IPS-NIHi7 (cell line): ENCODE measurements at regions not wholly inside any gene's neighbourhood (a gene's known extent, or its start where the extent isn't known, plus 50 kb on each side); places are given as distances from the start of the nearest gene placed in this dataset.

Source experiments
- DNase-seq: peaks from one replicate; pipeline ENCODE4 v3.0.0; 2012; ENCODE audit warnings: mixed read lengths; ENCODE audit errors: extremely low spot score

DNA sequence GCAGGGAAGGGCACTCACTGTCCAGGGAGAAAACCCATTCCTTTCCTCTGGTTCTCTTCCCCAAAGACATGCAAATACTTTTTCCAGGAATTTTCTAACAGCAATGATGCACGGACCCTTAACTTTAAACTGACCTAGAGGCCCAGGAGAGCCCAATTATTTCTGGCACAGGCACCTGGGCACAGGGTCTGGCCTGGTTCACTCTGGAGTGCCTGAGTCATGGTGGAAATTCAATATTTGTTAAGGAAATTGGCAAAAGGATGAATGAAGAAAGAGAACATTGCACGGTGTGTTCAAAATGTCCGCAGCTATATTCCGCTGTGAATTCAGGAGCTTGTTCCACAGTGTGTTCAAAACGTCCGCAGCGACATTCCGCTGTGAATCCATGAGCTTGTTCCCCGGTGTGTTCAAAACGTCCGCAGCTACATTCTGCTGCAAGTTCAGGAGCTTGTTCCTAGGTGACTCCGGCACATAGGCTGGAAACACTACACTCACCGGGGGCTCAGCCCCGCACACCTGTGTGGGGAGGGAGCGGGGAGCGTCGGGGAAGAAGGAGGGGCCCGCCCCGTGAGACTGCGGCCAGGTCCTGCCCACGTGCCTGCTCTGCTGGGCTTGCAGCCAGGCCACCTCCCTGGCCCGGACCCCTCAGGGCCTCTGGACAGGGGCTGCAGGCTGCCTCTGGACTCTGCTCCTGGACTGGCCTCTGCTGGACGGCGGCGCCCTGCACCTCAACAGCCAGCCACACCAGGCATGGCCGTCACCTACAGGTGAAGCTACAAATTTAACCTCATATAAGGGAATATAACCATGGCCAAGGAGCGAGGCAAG, 72.0 kb upstream of the FAM20C start:
- DNase-seq = no peak

DNA sequence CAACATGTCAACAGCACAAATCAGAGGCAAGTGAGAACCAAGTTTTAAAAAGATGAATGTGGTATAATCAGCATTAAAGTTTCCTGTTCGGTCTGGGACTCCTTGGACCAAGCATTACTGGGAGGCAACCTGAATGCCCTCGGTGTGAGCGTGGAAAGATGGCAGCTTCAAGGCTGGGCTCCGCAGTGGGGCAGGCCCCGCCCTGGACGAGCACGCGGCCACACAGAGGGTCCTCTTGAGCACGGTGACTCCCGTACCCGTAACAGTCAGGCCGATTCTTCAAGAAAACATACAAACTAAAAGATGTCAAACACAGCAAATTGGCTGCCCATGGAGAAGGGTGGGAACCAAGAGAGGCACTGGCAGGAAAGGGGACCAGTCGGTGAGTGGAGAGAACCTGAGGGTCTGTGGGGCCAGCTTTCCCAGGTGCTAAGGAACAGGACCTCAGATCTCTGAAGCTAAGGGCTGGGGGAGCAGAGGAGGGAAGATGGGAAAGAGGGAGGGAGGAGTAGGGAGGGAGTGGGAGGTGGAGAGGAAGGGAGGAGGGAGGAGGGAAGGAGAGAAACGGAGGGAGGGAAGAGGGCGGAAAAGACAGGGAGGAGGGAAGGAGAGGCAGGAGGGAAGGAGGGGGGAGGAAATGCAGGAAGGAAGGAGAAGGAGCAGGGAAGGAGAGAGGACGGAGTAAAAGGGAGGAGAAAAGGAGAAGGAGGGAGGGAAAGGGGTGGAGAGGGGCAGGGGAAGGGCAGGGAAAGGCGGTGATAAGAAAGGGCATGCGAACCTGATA, 71.2 kb upstream of the FAM20C start:
- DNase-seq = no peak

DNA sequence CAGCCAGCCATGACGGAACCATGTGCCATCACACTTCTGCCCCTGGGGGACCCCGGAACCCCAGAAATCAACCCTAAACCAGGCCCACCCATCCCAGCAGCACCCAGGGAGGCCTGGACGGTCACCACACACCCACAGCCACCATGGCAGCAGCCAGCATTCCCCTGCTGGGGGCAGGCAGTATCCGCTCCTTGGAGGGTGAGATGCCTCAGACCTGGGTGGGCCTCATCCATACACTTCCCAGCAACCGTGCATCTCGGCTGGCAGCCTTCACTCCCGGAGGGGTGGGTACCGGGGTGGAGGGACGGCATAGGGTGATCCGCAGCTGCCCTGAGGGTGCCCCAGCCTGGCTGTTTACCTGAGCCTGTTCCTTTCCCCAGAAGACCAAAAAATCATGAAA, 69.1 kb upstream of the FAM20C start:
- DNase-seq = no peak

DNA sequence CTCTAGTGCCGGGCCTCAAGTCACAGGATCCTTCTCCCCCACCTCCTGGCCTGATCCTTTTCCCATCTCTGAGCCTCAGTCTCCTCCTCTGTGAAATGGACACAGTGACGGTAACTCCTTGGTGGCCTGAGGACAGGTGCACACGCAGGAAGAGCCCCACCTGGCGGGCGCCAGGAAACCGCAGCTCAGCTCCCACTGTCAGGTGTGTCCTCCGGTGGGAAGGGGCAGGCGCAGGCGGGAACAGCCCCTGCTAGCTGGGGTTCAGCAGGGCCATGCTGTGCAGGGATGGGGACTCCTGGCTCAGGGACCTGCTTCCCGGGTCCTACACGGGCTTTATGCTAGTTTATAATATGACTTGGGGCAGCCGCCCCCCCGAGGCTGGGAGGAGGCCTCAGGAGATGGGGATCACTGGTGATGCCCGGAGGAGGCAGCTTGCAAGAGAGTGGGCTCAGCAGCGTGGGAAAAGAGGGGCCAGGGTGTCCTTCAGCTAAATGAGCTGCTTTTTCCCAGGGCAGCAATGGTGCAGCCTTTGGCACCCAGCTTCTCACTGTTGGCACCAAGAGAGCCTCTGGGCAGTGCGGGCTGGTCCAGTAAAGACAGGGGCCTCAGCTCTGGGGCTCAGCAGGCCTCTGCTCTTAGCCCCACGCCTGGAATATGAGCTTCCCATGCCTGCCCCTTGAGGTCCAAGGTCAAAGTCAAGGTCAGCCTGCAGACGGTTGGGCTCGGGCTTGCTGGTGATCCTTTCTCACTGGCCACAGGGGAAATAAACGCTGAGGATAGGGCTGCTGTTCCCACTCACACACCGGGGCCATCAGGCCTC, 68.0 kb upstream of the FAM20C start:
- no peak for DNase-seq

DNA sequence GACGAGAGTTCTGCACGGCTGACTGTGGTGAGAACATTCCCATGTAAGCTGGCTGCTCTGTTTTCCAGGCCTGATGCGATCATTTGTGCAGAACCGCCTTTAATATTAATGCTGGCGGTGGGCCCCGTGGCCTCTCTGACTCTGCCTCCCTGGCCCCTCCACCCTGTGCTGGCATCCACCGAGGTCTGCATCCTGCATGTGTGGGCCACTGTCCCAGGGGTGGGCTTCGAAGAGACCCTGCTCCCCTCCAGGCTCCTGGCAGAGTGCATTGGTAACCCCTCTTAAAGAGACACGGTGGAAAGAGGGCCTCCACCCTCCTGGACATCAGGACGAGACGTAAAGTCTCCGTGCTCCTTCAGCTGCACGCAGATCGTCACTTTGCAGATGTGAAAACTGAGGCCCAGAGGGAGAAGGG, 67.3 kb upstream of the FAM20C start:
- DNase-seq = no peak

- DNase-seq = no peak
Measured at GRCh38 chr7:125661-126060, 66.7 kb upstream of the FAM20C start.

- no peak for DNase-seq
Measured at GRCh38 chr7:126368-126767, 66.0 kb upstream of the FAM20C start.

DNA sequence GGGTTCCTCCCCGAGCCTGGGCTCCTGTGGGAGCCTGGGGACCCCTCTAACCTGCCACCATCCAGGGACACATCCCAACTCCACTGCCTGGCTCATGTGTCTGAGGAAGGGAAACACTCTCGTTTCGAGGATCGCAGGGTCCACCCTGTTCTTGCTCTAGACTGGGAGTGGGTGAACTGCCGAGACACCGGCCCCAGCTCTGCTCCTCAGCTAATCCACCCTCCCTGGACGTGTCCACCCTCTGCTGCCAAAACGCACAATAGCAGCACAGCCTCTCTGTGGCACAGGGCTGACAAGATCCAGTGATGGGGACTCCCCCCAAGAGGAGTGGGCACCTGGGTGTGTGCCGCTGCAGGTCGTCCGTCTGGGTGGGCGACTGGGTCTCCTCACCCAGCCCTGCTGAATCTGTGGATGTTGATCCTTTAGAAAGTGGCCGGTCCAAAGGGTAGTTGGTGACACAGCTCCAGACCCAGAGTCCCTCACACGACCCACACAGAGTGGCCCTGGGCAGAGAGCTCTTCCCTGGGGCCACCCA, 65.2 kb upstream of the FAM20C start:
- no peak for DNase-seq

DNA sequence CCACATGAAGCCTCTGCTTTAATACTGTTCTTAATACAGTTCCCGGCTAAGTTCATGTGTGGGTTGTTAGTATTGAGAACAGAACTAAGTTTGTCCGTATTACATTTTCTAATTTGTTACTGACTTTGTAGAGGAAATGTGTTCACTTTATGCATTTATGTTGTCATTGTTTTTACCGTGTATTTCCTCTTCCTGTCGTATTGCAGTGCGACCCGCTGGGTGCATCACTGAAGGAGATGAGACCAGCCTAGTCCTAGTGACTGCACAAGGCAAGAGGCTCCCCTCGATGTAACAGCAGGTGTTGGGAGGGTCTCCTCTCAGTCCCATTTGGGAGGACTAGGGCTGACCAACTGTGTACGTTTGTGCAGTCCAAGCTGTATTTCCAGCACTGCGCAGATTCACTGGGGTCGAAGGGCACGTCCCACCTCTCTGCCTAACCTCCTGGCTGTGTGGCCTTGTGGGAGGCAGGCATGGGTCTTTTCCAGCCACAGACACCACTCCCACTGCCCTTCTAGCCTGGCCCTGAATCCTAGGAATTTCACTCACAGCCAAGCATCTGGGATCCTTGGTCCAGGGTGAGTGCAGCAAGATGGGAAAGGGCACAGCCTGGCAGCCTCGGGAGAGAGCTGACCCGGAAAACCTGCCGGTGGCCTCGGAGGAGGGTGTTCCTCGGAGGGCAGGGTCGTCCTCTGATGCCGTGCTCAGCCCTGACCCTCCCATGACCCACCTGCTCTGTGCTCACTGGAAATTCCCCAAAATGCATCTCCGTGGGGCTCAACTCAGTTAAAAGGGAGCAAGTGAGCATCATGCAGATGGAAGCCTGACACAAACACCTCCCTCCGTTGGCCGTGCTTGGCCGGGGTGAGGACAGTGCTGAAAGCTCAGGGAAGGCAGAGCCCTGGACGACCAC, 63.9 kb upstream of the FAM20C start:
- DNase-seq = no peak

DNA sequence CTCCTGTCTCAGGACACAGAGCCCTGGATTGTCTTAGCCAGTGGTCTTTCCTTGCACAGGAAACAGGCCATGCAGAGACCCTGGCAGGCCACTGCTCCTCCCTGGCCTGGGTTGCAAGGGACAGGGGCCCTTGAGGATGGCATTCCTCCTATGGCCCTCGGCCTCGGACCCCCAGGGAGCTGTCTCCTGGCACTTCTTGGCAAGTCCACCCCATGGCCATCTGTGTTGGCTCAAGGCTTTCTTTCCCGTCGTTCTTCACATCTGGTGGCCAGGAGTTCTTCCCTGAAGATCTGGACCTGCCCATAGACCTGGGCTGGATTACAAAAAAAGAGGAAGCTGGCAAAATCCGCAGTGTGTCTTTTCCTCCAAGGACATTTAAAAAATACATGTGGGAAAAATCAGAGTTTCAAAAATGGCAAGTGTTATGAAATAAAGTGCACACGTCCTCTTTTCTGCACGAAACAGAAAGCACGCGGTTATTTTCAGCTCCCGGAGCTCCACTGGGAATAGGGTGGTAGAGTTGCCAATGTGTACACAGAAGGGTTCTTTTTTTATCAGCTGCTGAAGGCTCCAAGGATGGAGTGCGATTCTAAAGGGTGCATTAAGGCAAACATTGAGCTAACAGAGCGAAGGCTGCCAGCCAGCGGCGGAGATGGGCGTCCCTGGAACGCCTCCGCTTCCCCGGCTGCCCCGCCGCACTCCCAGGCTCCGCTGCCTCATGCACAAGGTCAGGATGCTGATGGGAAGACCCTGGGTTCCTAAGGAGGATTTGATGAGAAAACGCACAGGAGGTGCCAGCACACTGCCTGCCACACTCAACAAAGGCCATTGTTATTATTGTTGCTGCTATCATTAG, 62.8 kb upstream of the FAM20C start:
- DNase-seq = no peak

DNA sequence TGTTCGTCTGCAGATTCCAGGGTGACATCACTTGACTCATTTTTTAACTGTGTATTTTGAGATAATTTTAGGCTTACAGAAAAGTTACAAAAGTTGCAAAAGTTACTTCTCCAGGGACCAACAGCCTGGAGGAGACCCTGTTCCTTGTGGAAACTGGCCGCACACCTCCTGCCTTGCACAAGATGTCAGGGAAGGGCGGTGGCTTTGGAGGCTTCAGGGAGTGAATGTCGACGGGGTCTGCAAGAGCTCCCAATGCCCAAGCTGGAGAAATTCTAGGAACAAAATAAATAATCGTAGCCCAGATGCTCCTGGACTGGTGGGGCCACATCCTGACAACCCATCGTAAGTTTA, 62.2 kb upstream of the FAM20C start:
- DNase-seq = no peak

DNA sequence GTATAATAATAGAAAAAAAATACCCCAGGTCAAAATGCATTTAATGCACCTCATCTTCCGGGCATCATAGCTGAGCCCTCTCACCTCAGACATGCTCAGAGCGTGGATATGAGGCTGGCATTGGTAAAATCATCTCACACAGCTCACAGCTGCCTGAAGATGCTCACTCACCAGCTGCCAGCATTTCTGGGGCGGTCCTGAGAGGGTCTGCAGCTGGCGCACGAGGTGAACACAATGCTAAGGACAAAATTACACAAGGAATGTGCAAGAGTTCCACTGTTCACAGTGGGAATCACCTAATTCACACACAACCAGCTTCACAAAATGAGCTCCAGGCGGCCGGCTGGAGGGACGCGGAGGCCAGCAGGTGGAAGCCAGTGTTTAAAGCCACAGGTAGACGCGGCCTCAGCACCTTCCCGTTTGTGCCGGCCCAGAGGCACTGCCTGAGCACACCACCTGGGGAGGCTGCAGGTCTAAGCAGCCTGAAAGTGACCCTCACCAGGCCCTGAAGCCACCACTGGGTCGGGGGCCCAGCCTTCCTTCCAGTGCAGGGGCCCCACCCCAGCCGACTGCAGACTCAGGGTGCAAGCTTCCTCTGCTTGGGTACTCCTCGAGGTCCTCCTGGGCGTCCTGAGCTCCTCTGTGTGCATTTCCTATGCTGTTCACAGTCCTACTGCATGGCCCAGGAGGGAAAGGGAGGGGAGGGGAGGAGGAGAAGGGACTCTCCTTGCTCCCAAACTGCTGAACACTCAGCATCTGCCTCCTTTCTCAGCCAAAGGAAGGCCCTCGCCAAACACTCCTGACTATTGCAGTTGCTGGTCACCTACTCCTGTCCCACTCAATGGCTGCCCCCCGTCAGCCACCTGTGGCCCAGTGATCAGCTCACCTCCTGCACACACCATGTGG, 61.2 kb upstream of the FAM20C start:
- no peak for DNase-seq

DNA sequence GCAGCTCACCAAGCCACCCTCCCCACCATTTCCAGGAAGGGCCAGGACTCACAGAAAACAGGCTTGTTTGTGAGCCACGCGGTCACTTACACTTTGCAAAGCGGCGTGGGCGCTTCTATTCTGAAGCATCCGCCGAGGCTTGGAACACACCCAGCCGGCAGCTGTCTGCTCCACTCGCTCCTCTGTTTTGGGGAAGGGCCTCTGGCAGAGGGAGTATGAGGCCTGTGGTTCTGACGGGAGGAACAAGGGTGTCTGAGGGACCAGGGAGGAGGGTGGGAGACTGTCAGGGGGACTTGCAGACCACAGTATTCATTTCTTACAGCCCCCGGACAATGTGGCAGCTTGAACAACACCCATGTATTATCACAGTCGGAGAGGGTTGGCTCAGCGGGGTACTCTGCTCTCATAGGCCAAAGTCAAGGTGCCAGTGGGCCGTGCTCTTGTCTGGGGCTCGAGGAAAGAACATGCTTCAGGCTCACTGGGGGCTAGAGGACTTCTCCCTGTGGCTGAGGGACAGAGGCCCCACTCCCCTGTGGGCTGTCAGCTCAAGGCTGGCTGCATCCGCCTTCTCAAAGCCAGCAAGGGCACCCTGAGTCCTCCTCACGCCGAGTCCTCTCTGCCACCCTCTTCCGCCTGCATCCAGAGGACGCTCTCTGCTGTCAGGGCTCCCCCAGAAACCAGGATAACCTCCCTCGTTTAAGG, 60.4 kb upstream of the FAM20C start:
- no peak for DNase-seq

DNA sequence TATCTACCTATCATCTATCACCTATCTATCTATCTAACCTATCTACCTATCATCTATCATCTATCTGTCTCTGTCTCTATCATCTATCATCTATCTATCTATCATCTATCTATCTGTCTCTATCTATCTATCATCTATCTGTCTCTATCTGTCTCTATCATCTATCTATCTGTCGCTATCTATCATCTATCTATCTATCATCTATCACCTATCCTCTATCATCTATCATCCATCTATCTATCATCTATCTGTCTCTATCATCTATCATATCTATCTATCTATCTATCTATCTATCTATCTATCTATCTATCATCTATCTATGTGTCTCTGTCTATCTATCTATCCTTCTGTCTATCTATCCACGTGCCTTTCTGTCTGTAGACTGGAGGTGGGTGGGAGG, 59.5 kb upstream of the FAM20C start:
- no peak for DNase-seq

GRCh38 chr7:133470-133869, 58.9 kb upstream of the FAM20C start:
- DNase-seq = no peak

DNA sequence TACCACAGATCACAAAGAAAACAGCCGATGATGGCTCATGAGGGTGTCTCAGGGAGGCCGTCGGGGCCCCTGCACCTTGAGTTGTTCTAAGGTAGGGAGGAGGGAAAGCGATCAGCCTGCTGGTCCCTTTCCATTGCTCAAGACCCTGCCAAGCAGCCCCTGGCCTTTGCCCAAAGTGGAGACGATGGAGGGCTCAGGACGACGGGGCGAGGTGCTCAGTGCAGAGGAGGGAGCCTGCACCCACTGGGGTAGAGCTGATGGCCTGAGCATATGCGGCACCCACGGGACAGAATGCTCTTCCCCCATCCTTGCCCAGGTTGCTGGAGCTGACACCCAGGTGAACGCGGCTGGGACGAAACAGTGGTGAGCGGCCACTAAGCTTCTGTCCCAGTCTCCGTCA, 58.3 kb upstream of the FAM20C start:
- no peak for DNase-seq

GRCh38 chr7:134561-135256, 57.7 kb upstream of the FAM20C start:
- no peak for DNase-seq

GRCh38 chr7:135257-135653, 57.1 kb upstream of the FAM20C start:
- no peak for DNase-seq
